ENCODE measurements at regions not wholly inside any gene's neighbourhood (a gene's known extent, or its start where the extent isn't known, plus 50 kb on each side); places are given as distances from the start of the nearest gene placed in this dataset.

GRCh38 chr5:116382032-116382873 is 192.4 kb downstream of the SEMA6A start:
- ATAC-seq (ENCODE audit: low read depth), result no peak

GRCh38 chr5:116381201-116381600 is 193.4 kb downstream of the SEMA6A start:
- no peaks in the 10 kb centered on the region for H3K36me3 ChIP-seq (ENCODE audit: low read depth)
- H3K27me3 ChIP-seq (ENCODE audit: insufficient read depth, poor library complexity, severe bottlenecking), result no peaks in the 10 kb centered on the region
- H3K27ac ChIP-seq (ENCODE audit: poor library complexity, severe bottlenecking), result no peak overlapping the region
- TF ChIP-seq CTCF (IDR thresholded peaks at IDR 0.05; ENCODE audit: poor library complexity, severe bottlenecking), result no peak
- DNase-seq (ENCODE audit: low spot score), result no peak
- no peaks in the 10 kb centered on the region for H3K9me3 ChIP-seq (ENCODE audit: severe bottlenecking)
- no peak overlapping the region for H3K4me3 ChIP-seq (ENCODE audit: severe bottlenecking)
- no peak for ATAC-seq (ENCODE audit: low read depth)
- no peaks in the 10 kb centered on the region for H3K4me1 ChIP-seq (ENCODE audit: insufficient read depth, poor library complexity, severe bottlenecking)

More at GRCh38 chr5:116382032-116382873, 192.4 kb downstream of the SEMA6A start:
- no peaks in the 10 kb centered on the region for H3K27me3 ChIP-seq (ENCODE audit: insufficient read depth, poor library complexity, severe bottlenecking)
- H3K36me3 ChIP-seq (ENCODE audit: low read depth), result no peaks in the 10 kb centered on the region
- no peak overlapping the region for H3K4me3 ChIP-seq (ENCODE audit: severe bottlenecking)
- no peak for TF ChIP-seq CTCF (IDR thresholded peaks at IDR 0.05; ENCODE audit: poor library complexity, severe bottlenecking)
- DNase-seq (ENCODE audit: low spot score), result no peak
- no peaks in the 10 kb centered on the region for H3K4me1 ChIP-seq (ENCODE audit: insufficient read depth, poor library complexity, severe bottlenecking)
- H3K9me3 ChIP-seq (ENCODE audit: severe bottlenecking), result no peaks in the 10 kb centered on the region
- H3K27ac ChIP-seq (ENCODE audit: poor library complexity, severe bottlenecking), result no peak overlapping the region

DNA sequence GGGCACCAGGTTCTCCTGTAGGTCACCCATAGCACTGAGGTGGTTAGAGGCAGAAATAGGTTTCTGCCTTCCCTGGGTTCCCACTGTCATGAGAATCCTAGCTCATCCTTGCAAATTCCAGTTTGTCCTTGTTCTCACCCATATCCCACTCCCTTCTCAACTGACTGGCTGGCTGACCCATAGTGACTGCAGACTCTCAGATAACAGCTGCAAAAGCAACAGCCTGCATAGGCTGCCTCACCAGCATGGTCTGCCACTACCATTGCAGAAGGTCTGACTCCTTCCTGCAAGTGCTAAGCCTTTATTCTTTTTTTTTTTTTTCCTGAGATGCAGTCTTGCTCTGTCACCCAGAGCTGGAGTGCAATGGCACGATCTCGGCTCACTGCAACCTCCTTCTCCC is 194.0 kb downstream of the SEMA6A start:
- H3K36me3 ChIP-seq (ENCODE audit: low read depth), result no peaks in the 10 kb centered on the region
- H3K4me1 ChIP-seq (ENCODE audit: insufficient read depth, poor library complexity, severe bottlenecking), result no peaks in the 10 kb centered on the region
- TF ChIP-seq CTCF (IDR thresholded peaks at IDR 0.05; ENCODE audit: poor library complexity, severe bottlenecking), result no peak
- no peaks in the 10 kb centered on the region for H3K27me3 ChIP-seq (ENCODE audit: insufficient read depth, poor library complexity, severe bottlenecking)
- DNase-seq (ENCODE audit: low spot score) (no peak), ATAC-seq (ENCODE audit: low read depth) (no peak)
- H3K27ac ChIP-seq (ENCODE audit: poor library complexity, severe bottlenecking), result no peak overlapping the region
- H3K4me3 ChIP-seq (ENCODE audit: severe bottlenecking), result no peak overlapping the region
- H3K9me3 ChIP-seq (ENCODE audit: severe bottlenecking), result no peaks in the 10 kb centered on the region

GRCh38 chr5:116379306-116379705 is 195.3 kb downstream of the SEMA6A start:
- ATAC-seq (ENCODE audit: low read depth) (no peak), DNase-seq (ENCODE audit: low spot score) (no peak)
- TF ChIP-seq CTCF (IDR thresholded peaks at IDR 0.05; ENCODE audit: poor library complexity, severe bottlenecking), result no peak
- no peaks in the 10 kb centered on the region for H3K27me3 ChIP-seq (ENCODE audit: insufficient read depth, poor library complexity, severe bottlenecking)
- no peaks in the 10 kb centered on the region for H3K36me3 ChIP-seq (ENCODE audit: low read depth)
- H3K4me1 ChIP-seq (ENCODE audit: insufficient read depth, poor library complexity, severe bottlenecking), result no peaks in the 10 kb centered on the region
- H3K4me3 ChIP-seq (ENCODE audit: severe bottlenecking), result no peak overlapping the region
- H3K27ac ChIP-seq (ENCODE audit: poor library complexity, severe bottlenecking), result no peak overlapping the region
- H3K9me3 ChIP-seq (ENCODE audit: severe bottlenecking), result no peaks in the 10 kb centered on the region

DNA sequence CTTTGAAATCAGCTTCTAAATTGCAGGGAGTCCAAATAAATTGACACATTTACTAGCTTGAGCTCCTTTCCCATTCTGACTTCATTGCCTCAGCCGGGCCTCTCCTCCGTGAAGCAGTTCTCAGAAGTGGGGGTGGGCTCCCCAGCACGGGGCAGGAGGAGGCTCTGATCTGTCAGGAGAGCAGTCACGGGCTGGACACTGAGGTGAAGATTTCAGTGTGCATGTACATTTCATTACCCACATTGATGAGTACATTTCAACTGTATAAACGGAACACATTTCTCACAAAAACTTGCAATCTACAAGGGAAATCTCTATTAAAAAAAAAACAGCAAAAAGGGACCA is 195.9 kb downstream of the SEMA6A start:
- no peak for TF ChIP-seq CTCF (IDR thresholded peaks at IDR 0.05; ENCODE audit: poor library complexity, severe bottlenecking)
- Histone ChIP-seq H3K9me3 (ENCODE audit: severe bottlenecking) (no peaks in the 10 kb centered on the region), H3K27me3 (ENCODE audit: insufficient read depth, poor library complexity, severe bottlenecking) (no peaks in the 10 kb centered on the region), H3K27ac (ENCODE audit: poor library complexity, severe bottlenecking) (no peak overlapping the region), H3K36me3 (ENCODE audit: low read depth) (no peaks in the 10 kb centered on the region), H3K4me1 (ENCODE audit: insufficient read depth, poor library complexity, severe bottlenecking) (no peaks in the 10 kb centered on the region), H3K4me3 (ENCODE audit: severe bottlenecking) (no peak overlapping the region)
- no peak for ATAC-seq (ENCODE audit: low read depth)
- DNase-seq (ENCODE audit: low spot score), result no peak

Data from RWPE2 (cell line).